Endothelial cell of umbilical vein (primary cell): ENCODE measurements at regions not wholly inside any gene's neighbourhood (a gene's known extent, or its start where the extent isn't known, plus 50 kb on each side); places are given as distances from the start of the nearest gene placed in this dataset.

Source experiments
- BruUV-seq: library from RNA; stranded (reverse); fragments of 400-500 nt; replicated peaks from 2 replicates; lab custom pipeline; 2021; lab: Mats Ljungman, UMichigan
- CTCF ChIA-PET: fragments of 300-600, 350-600 bp; sonication (Branson Sonifier 250); formaldehyde crosslinking; loops from one replicate; lab custom pipeline; 2021; ENCODE audit warnings: antibody characterized with exemption, inconsistent platforms; lab: Charles Lee
- POLR2A ChIA-PET: fragments of 300-600, 350-600 bp; sonication (Branson Sonifier 250); formaldehyde crosslinking; loops from one replicate; lab custom pipeline; 2021; ENCODE audit warnings: antibody characterized with exemption, inconsistent platforms; lab: Charles Lee
- DNase-seq: peaks from one replicate; pipeline ENCODE4 v3.0.0-alpha.2; 2011; ENCODE audit warnings: low read depth, low spot score
- FAIRE-seq: peaks from 2 replicates; lab custom pipeline; 2011; peaks lifted over from hg19 to GRCh38; lab: Jason Lieb, UNC
- H2AFZ ChIP-seq: 2 replicates; pipeline ENCODE4 v1.6.0; 2012; ENCODE audit warnings: low read depth, low read length, control low read depth, inconsistent platforms
- H3K27ac ChIP-seq: 2 replicates; pipeline ENCODE4 v1.5.1; 2011; ENCODE audit warnings: low read depth, mild to moderate bottlenecking, control low read depth, low read length, moderate library complexity; ENCODE audit not compliant: insufficient read depth
- H3K27me3 ChIP-seq, 2 experiments: 2 replicates each; pipeline versions ENCODE4 v1.6.0 to v1.6.1; 2011; ENCODE audit warnings: low read length in 2 of 2, mixed read lengths in 1 of 2; ENCODE audit not compliant: control insufficient read depth in 2 of 2, insufficient read depth in 2 of 2
- H3K36me3 ChIP-seq, 2 experiments: 2 replicates in 1 of 2; 3 replicates in 1 of 2; pipeline ENCODE4 v1.5.1; 2011; ENCODE audit warnings: low read length in 2 of 2, mild to moderate bottlenecking in 1 of 2, moderate library complexity in 1 of 2; ENCODE audit not compliant: control insufficient read depth in 2 of 2, insufficient read depth in 2 of 2; ENCODE audit errors: extremely low read depth in 1 of 2
- H3K4me1 ChIP-seq: 3 replicates; pipeline ENCODE4 v1.5.1; 2011; ENCODE audit warnings: mild to moderate bottlenecking, low read length; ENCODE audit not compliant: control insufficient read depth, insufficient read depth; ENCODE audit errors: extremely low read depth
- H3K4me2 ChIP-seq: 2 replicates; pipeline ENCODE4 v1.6.1; 2011; ENCODE audit warnings: low read length, control low read depth, mixed read lengths; ENCODE audit not compliant: insufficient read depth
- H3K4me3 ChIP-seq, 3 experiments: fragments of 200-600 bp in 1 of 3; sonication (generic), shearing (Covaris generic) in 1 of 3; replicated peaks in 1 of 3; 2 replicates each; pipeline ENCODE4 v1.5.1; 2011 to 2016; ENCODE audit warnings: control low read depth in 3 of 3, low read length in 3 of 3, mild to moderate bottlenecking in 2 of 3, inconsistent platforms in 1 of 3, low read depth in 1 of 3, moderate library complexity in 1 of 3; ENCODE audit not compliant: insufficient read depth in 1 of 3
- H3K79me2 ChIP-seq: 2 replicates; pipeline ENCODE4 v1.6.0; 2012; ENCODE audit warnings: low read length, inconsistent platforms; ENCODE audit not compliant: control insufficient read depth, insufficient read depth
- H3K9ac ChIP-seq: replicated peaks from 2 replicates; pipeline ENCODE3; 2011; ENCODE audit warnings: low read length, control low read depth; ENCODE audit not compliant: insufficient read depth; ENCODE audit errors: extremely low read depth
- H3K9me1 ChIP-seq: replicated peaks from 3 replicates; pipeline ENCODE4 v1.6.0; 2011; ENCODE audit warnings: mild to moderate bottlenecking, low read length; ENCODE audit not compliant: control insufficient read depth, insufficient read depth; ENCODE audit errors: extremely low read depth
- H3K9me3 ChIP-seq: replicated peaks from 2 replicates; pipeline ENCODE4 v1.5.1; 2012; ENCODE audit warnings: low read length, inconsistent platforms; ENCODE audit not compliant: control insufficient read depth, insufficient read depth
- H4K20me1 ChIP-seq: replicated peaks from 2 replicates; pipeline ENCODE3; 2011; ENCODE audit warnings: mild to moderate bottlenecking, low read length; ENCODE audit not compliant: control insufficient read depth, insufficient read depth; ENCODE audit errors: extremely low read depth
- CTCF ChIP-seq, 2 donors: IDR thresholded peaks; 1 replicate in 1 of 2; 2 replicates in 1 of 2; pipeline ENCODE4 v1.5.1; 2011; ENCODE audit warnings: low read length in 2 of 2, mild to moderate bottlenecking in 2 of 2, moderate library complexity in 2 of 2, control low read depth in 1 of 2, inconsistent platforms in 1 of 2, low read depth in 1 of 2; ENCODE audit not compliant: insufficient read depth in 1 of 2; ENCODE audit errors: extremely low read depth in 1 of 2
- EZH2 ChIP-seq: IDR thresholded peaks from 2 replicates; pipeline ENCODE4 v1.6.1; 2012; ENCODE audit warnings: borderline replicate concordance, low read depth, mild to moderate bottlenecking, moderate library complexity, low read length, inconsistent platforms; ENCODE audit not compliant: severe bottlenecking
- FOS ChIP-seq: IDR thresholded peaks from 2 replicates; pipeline ENCODE4 v1.6.1; 2011; ENCODE audit warnings: mild to moderate bottlenecking, low read length, moderate library complexity, borderline replicate concordance; ENCODE audit not compliant: insufficient read depth
- GATA2 ChIP-seq: IDR thresholded peaks from 2 replicates; pipeline ENCODE4 v1.7.0; 2011; ENCODE audit warnings: low read depth, mild to moderate bottlenecking, moderate library complexity, mixed read lengths, low read length; ENCODE audit not compliant: insufficient read length, insufficient read depth
- JUN ChIP-seq: IDR thresholded peaks from 2 replicates; pipeline ENCODE4 v1.6.1; 2011; ENCODE audit warnings: borderline replicate concordance, low read depth; ENCODE audit not compliant: insufficient read length, insufficient read depth
- MAX ChIP-seq: IDR thresholded peaks from 2 replicates; pipeline ENCODE4 v1.6.1; 2011; ENCODE audit not compliant: insufficient read depth, insufficient read length
- MYC ChIP-seq: IDR thresholded peaks from one replicate; pipeline ENCODE4 v1.6.1; 2011; ENCODE audit warnings: mild to moderate bottlenecking, low read depth, low read length
- POLR2A ChIP-seq: IDR thresholded peaks from 2 replicates; pipeline ENCODE4 v1.6.1; 2012; ENCODE audit warnings: low read depth, mild to moderate bottlenecking, control low read depth, low read length
- POLR2AphosphoS5 ChIP-seq: IDR thresholded peaks from 2 replicates; pipeline ENCODE4 v1.6.1; 2012; ENCODE audit warnings: low read depth, mild to moderate bottlenecking, control low read depth, low read length, moderate library complexity; ENCODE audit not compliant: insufficient read depth
- dilution Hi-C: fragments of 300-500 bp; cut with MboI; formaldehyde crosslinking; loops from one replicate; pipeline ENCODE4 v1.15.0; 2019; ENCODE audit warnings: low sequenced_read_pairs; ENCODE audit not compliant: extremely low pct_ligation_motif_present
- intact Hi-C: fragments of 100-400 bp; cut with micrococcal nuclease; formaldehyde crosslinking; loops from one replicate; pipeline ENCODE4 v1.10.0; 2022

DNA sequence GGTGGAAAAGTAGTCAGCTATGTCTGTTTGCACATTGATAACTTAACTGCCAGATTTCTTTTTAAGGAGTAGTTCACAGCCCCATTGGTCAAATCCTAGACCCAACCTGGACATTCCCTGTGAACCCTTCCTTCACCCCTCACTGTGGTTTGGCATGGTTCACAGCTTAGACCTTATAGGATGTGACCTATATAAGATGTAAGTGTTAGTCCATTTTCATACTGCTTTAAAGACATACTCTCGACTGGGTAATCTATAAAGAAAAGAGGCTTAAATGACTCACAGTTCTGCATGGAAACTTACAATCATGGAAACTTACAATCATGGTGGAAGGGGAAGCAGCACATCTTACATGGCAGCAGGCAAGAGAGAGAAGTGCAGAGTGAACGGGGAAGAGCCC, 1066.2 kb downstream of the TTLL7 start:
- Histone ChIP-seq H3K9ac (no peak overlapping the region), H3K4me3 (no peak overlapping the region), H3K4me2 (no peak overlapping the region), H3K9me1 (no peaks in the 10 kb centered on the region), H3K9me3 (no peaks in the 10 kb centered on the region), H4K20me1 (no peaks in the 10 kb centered on the region), H3K79me2 (no peaks in the 10 kb centered on the region), H2AFZ (no peak overlapping the region), H3K27me3 (peaks cover 11 to 12% of the 10 kb centered on the region in 2 experiments), H3K27ac (no peak overlapping the region), H3K4me1 (peaks cover 14% of the 10 kb centered on the region), H3K36me3 (no peaks in the 10 kb centered on the region)
- intact Hi-C loops = no loop called here
- ChIA-PET CTCF (no interaction called here), POLR2A (no interaction called here)
- dilution Hi-C loops = no loop called here
- BruUV-seq = no TSS peak
- TF ChIP-seq GATA2 (no peak), MYC (no peak), MAX (no peak), EZH2 (no peak), CTCF (IDR thresholded peaks at IDR 0.05; ENCODE audit: extremely low read depth in 1 of 2, insufficient read depth in 1 of 2, low read depth in 1 of 2, low read length in 2 of 2) (no peak), FOS (no peak), POLR2AphosphoS5 (no peak), JUN (no peak), POLR2A (no peak)
- DNase-seq (no peak), FAIRE-seq (no peak)
